Coronary artery (tissue), 2 donors: ENCODE measurements at regions not wholly inside any gene's neighbourhood (a gene's known extent, or its start where the extent isn't known, plus 50 kb on each side); places are given as distances from the start of the nearest gene placed in this dataset.

Experiments
- DNase-seq: peaks from one replicate; pipeline ENCODE4 v3.0.0-alpha.2; 2017; ENCODE audit warnings: low spot score
- H3K27ac ChIP-seq, 2 donors: fragments of 200-600 bp; sonication (generic); one replicate each; pipeline ENCODE4 v1.5.1; 2016 to 2019
- H3K4me3 ChIP-seq: fragments of 200-600 bp; sonication (generic); 2 replicates; pipeline ENCODE4 v1.5.1; 2016; ENCODE audit warnings: mild to moderate bottlenecking, moderate library complexity
- CTCF ChIP-seq: fragments of 200-600 bp; sonication (generic); IDR thresholded peaks from one replicate; pipeline ENCODE4 v1.5.1; 2019; ENCODE audit warnings: antibody characterized with exemption

- no peak for TF ChIP-seq CTCF
- Histone ChIP-seq H3K4me3 (no peak overlapping the region), H3K27ac (no peak overlapping the region)
- DNase-seq = no peak
Observed at GRCh38 chr12:68422159-68422558, 90.0 kb upstream of the MDM1 start.

DNA sequence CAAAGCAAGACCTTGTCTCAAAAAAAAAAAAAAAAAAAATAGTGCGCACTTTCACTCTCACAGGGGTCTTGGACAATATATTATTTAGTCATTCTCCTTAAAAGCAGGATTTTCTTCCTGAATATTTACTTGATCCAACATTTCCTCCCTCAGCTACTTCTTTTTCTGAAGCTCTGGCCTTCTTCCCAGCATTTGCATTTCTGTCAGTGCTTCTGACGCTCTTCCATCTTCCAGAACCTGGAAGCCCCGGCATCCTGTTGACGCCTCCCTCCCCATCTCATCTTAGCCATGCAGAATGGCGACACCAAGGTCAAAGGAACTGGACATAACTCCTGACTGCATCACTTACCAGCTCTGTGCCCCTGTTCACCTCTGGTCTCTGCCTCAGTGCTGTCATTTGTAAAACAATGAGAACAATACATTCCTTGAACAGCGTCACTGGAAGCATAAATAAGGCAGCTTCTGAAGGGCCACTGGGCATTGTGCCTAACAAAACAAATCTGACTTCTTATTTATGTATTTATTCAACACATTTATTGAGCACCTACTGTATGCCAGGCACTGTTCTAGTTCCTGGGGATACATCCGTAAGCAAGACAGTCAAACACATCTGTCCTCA lies 90.9 kb upstream of the MDM1 start:
- Histone ChIP-seq H3K27ac (no peak overlapping the region), H3K4me3 (no peak overlapping the region)
- no peak for DNase-seq
- TF ChIP-seq CTCF = no peak

GRCh38 chr12:68425998-68426397 lies 93.8 kb upstream of the MDM1 start:
- TF ChIP-seq CTCF = no peak
- Histone ChIP-seq H3K4me3 (no peak overlapping the region), H3K27ac (no peak overlapping the region)
- DNase-seq = no peak

DNA sequence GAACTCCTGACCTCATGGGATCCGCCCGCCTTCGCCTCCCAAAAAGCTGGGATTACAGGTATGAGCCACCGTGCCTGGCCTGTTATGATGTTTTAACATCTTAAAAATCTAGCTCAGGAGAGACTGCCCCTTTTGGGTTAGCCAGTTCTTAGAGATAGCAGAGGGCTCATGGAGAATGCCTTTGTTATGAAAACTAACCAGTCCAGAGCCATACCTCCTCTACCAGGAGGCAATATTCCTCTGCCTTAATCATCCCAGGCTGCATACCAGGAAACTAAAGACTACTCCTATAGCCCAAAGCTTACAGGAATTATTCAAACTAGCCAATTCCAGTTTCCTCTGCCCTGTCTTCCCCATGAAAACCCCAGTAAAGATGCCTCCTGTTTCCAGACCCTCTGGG lies 96.0 kb upstream of the MDM1 start:
- TF ChIP-seq CTCF = no peak
- no peak overlapping the region for H3K27ac ChIP-seq
- H3K4me3 ChIP-seq = no peak overlapping the region
- DNase-seq = no peak

DNA sequence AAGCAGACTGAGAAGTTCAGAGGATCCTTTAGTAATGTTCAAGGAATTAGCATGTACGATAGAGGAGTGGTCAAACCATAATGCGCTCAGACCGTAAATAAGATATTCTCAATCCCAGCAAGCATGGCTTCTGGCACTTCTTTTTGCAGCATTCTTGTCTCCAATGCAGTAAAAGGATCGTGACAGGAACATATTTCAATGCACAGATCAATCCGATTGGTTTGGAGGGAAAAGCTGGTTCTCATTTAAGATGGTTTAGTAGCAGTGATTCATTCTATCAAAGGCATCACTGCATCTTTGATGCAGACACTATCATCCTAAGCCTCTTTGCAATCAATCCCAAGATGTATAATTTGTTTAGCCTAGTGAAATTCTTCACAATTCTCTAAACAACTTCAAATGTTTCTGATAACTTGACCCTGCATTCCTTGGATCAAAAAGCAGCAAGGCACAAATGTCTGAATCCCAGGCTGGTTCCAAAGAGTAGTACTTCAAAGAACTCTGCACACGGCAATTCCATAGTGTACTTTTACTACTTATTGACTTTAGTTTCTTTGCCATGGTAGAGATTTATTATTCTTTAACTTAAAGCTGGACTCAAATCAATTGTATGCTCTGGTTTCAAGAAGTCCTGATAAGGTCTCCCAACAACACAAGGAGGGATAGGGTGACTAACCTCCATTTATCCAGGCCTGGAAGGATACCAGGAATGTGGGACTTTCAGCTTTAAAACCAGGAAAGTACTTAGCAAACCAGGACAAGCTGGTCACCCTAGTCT lies 96.8 kb upstream of the MDM1 start:
- no peak for TF ChIP-seq CTCF
- DNase-seq = no peak
- no peak overlapping the region for H3K27ac ChIP-seq
- H3K4me3 ChIP-seq = no peak overlapping the region

DNA sequence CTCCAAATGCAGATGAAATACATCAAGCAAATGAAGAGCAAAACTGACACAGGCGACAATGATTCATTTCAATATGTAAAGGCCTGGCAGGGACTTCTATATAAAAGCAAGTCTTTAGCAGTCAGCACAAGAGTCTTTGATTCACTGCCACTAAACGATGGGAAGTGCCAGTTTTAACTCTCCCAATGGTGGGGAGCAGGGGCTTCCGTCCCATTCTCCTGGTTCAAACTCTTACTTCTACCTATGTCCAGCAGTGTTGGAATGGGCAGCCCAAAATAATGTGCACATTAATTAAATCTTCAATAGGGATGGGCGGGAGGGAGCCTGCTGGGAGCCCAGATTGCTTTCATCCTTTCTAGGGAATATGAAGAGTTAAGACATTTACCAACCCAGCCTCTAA lies 97.5 kb upstream of the MDM1 start:
- DNase-seq = no peak
- Histone ChIP-seq H3K27ac (no peak overlapping the region), H3K4me3 (no peak overlapping the region)
- TF ChIP-seq CTCF = no peak

GRCh38 chr12:68431786-68432185 lies 99.6 kb upstream of the MDM1 start:
- no peak overlapping the region for H3K27ac ChIP-seq
- no peak for DNase-seq
- no peak for TF ChIP-seq CTCF

More at GRCh38 chr12:68431786-68432185, 99.6 kb upstream of the MDM1 start:
- no peak overlapping the region for H3K4me3 ChIP-seq
